HG02642 (cell line): ENCODE measurements at regions not wholly inside any gene's neighbourhood (a gene's known extent, or its start where the extent isn't known, plus 50 kb on each side); places are given as distances from the start of the nearest gene placed in this dataset.
"Not testable (repeated sequence)": the region's sequence is repeated elsewhere in the genome, so short reads cannot be mapped to it uniquely, and the experiment has no call there.

Experiments used
- ATAC-seq: cut with Tn5 transposase; IDR thresholded peaks from one replicate; pipeline ENCODE4 v1.9.1; 2021; ENCODE audit warnings: mild to moderate bottlenecking; ENCODE audit not compliant: unreplicated experiment, poor library complexity

DNA sequence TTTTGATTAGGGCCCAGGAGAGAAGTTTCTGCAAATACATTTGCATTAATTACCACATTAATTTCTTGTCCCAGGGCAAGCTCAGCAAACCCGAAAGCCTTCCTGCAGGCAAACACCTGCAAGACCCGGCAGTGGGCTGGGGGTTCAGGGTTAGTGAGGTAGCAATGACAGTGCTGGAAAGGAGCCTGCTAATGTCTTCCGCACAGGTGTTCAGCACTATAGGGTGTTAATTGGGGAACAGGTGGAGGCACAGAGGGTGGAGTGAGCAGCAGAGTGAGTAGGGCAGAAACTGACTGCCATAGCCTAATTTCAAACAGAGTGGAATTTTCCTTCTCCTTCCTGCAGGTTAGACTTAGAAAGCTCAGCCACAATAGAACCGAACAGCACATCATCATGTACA is 50.9 kb upstream of the UBASH3B start:
- no peak for ATAC-seq

DNA sequence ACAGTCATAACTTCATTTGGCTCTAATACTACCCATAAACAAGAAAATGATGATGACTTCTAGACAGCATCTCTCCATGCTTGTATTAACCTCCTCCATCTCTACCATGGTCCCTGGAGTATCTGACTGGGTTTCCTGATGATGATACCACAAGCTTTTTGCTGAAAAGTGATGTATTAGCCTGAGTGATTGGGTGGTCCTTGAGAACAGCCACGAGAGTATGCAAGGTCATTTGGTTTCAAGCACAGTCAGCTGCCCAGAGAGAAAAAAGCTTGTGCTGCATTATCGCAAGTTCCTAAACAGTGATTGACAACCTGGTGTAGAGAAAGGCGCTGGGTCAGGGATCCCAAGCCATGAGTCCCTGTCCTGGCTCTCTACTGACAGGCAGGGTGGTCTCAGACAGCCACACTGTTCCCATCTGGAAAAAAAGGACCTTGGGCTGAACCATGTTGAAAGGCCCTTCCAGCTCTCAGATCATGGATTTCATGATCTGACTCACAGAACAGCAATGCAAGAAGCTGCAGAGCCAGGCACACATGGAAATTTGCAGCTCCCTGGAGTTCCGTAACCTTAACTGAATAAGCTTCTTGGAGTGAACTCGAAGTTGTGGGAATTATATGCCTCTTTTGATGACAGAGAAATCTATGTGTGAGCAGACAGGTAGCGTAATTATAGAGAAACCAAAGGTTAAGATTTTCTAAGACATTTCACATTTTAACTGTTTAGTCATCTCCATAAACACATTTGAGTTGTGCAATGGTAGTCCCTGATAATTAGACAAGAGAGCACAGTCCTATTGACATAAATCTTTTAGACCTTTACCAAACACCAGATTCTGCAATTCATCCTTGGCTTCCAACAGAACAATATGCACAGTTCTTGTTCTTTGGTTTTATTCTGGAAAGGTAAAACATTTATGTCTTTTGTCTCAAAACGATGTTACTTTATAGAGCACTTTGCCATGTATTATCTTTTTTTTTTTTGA is 54.1 kb upstream of the UBASH3B start:
- no peak for ATAC-seq

DNA sequence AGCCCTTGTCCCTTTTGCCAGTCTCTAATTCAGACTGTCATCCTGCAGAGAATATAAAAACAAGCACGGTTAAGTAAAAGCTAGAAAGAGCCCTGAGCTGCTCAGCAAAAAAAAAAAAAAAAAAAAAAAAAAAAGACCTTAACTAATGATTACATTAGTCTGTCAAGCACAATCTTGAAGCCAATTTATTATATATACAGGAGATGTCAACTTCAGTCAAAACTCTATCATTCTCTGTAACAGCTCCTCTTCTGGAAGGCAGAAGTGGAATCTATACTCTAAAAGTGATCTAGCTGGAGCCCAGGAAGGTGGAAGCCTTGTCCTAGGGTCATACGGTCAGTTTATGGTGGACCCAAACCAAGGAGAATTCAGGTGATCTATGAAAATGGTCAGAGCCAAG is 55.2 kb upstream of the UBASH3B start:
- no peak for ATAC-seq

DNA sequence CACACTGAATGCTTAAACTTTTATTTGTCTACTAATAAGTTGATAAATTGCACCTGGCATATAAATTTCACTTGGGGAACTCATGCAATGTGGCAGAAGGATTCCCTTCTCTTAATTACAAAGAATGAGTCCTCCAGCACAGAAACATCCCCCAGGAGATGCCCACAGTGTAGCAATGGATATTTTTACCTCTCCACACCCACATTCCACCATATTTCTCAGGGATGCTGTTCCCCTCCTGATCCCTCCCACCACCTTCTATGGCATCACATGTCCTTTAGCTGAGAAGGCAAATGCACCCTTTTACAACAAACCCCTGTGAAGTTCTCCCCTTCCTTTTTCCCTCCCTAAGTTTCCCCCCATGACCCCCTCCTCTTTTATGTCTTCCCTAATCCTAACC is 56.1 kb upstream of the UBASH3B start:
- ATAC-seq, result no peak

DNA sequence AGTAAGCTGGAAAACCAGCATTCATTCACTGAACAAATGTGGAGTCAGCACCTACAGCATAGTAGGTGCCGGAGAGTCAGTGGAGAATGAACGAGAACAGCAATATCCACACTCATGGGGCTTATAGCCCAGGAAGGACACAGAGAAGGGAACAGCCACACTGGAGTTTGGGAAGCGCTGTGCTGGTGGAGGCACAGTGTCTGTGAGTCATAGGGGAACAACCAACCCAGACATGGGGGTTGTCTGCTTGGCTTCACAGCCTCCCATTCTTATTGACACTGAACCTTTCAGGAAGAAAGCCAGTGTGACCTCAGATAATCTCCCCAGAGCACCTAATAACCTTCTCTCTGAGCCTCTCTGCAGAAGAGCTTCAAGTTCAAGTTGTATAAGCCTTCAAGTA is 56.6 kb upstream of the UBASH3B start:
- ATAC-seq, result no peak

DNA sequence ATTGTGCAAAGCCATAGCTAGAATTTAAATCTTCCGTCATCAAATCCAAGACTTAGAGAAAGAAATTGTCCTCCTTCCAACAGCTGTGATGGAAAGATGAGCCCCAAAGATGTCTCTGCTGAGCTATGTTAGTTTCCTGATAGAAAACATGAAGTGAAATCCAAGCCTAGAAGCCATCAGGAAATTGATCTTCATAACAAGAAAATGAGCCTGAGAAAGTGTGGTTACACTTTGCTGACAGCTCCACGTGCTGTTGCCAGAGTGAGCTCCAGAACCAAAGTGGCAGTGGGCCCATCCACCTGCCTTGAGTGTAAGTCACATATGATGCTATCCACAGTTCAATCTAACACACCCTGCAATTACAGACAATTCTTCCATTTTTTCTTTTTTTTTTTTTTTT is 58.0 kb upstream of the UBASH3B start:
- no peak for ATAC-seq

DNA sequence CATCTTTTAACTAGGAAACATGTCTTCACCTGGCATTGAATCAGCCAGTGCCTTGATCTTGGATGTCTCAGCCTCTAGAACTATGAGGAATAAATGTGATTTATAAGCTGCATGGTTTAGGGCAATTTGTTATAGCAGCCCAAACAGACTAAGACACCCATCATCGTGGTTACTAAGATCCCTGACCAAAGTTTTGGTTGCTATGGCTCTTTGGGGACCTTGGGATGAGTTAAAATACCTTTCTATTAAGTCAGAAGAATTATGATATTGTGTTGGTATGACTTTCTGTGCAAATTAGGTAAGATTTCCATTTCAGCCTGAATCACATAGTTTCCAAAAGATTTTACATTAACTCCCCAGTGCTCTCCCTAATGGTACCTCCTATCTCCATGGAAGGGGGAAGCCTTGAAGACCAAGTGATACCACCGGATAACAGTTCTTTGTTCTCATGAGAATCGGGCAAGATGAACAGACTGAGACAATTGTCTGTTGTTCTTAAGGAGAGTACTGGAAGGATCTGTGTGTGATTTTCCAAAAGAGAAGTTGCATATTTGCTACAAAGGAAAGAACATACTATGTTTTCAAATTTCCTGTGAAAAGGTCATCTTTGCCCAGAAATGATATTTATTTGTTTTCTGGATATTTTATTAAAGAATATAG is 60.4 kb upstream of the UBASH3B start:
- ATAC-seq, result no peak

DNA sequence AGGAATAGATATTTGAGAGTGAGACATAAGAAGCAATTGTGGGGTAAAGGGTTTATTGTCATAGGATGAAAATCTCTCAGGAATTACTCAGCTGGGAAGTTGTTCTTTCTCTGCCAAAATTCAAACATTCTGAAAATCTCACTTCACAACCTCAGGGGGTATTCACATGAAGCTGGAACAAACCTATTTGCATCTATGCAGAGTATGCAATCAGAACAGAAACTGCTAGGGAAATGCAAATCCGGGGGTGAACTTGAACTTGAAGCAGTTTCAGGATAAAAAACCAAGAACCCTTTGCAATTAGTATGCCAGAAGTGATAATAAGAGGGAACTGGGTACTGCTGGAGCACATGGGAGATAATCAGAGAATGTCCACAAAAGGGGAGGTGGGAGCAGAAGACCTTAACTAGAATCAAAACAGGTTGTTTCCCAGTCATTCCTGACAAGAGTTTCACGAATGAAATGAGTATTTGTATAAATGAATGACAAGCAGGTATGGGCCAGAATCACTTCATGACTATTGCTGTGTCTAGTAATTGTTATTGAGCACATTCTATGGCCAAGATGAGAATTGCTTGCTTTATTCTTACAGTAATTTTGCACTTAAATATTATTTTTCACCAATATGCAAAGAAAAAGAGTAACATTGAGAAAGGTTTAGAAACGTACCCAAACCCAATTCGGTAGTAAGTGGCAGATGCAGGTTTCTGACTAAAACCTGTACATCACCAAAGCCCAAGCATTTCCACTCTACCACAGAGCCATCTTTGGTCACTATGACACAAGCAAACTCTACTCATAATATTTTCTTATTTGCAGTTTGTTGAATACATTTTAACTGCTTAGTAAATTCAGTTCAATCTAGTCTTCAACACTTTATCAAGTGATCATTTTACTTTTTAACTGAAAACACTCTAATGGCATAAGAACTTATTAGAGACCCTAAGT is 61.8 kb upstream of the UBASH3B start:
- no peak for ATAC-seq

DNA sequence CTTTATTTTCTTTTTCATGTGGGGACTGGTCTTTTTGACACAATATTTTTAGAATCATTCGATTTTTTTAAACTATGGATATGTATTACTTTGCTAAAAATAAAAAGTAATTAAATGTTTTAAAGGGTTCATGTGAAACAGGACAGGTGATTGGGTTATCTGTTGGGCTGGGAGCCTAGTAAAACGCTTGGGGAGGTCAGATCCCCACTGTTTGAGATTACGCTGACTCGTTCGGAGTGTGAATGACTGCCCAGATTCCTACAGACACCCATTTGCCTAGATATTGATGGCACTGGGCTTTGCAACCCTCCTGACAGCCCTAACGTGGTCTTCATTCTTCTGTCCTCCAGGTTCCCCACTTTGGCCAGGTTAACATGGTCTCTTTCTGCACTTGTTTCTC is 62.9 kb upstream of the UBASH3B start:
- ATAC-seq, result no peak

DNA sequence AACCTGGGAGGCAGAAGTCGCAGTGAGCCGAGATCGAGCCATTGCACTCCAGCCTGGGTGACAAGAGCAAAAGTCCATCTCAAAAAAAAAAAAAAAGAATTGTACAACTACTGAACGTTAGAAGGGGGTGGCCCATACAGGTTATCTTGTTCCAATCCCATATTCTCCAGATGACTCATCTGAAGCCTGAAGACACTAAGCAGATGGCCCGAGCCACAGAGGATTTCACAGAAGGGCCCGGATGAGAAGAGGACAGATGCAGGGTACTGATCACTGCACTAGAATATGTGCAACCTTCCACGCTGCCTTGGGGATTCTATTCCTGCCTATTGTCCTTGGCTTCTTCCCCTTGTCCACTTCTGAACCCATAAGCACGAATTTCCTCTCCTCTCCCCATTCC is 70.9 kb upstream of the UBASH3B start:
- no peak for ATAC-seq

DNA sequence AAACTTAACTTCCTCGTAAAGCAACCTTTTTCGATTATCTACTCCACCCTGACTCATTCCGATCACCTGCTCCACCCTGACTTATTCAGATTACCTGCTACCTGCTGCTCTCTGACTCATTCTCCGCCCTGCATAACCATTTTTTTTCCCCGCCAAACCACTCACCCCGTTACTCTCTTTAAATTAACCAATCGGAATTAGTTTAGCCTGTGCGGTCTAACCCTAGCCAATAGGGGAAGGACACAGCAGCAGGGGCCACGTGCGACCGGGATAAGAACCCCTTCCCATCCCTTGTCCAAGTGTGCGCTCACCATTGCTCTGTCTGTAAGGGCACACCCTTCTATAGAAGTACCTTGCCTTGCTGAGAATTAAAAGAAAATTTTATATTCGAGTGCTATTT is 75.5 kb upstream of the UBASH3B start:
- not testable (repeated sequence) for ATAC-seq

DNA sequence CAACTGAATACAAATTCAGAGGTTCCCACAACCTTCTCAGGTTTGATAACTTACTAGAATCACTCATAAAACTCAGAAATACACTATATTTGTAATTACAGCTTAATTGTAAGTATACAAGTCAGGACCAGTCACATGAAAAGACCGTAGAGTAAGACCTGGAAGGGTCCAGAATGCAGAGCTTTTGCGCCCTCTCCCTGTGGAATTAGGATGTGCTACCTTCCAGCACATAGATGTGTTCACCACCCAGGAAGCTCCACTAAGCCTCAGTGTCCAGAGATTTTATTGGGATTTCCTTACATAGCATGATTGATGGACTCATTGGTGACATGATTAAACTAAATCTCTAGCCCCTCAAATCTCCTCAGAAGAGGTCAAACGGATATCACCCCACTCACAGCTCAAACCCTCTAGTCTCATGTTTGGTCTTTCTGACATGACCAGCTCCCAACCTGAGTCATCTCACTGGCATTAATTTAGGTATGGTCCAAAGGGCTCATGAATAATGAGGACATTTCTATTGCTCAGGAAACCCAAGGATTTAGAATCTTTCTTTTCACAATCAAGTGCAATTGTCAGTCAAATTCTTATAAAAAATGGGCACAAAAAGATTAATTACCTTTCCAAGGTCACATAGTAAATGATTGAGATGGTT is 77.2 kb upstream of the UBASH3B start:
- ATAC-seq, result no peak

DNA sequence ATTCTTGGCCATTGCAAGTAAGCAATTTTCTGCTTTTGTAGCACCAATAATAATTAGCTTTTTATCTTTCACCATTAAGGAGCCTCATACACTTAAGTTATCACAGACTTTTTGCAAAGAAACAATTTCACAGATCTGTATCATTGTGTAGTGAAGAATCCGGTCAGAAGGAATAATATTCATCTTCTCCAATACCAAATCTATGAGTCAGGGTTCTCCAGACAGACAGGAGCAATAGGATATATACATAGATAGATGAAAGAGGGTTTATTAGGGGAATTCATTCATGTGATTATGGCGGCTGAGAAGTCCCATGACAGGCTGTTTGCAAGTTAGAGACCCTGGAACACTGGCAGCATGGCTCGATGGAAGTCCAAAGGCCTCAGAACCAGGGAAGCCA is 82.9 kb upstream of the UBASH3B start:
- no peak for ATAC-seq

DNA sequence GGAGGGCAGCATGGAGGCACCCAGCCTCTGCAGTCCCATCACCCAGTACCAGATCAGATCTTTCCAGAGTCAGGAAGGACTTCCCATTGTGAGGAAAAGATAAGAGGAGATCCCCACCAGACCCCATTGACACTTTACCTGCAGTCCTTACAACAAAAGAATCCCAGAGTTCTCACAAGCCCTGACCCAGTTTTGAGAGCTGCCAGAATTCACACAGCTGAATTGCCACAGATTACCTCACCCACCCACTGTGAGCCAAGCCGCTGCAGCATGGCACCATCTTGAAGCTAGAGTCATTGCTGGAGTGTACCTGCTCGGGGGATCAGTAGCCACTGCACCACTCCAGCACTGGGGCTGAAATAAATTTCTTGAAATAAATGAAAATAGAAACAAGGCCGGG is 91.8 kb upstream of the UBASH3B start:
- no peak for ATAC-seq

DNA sequence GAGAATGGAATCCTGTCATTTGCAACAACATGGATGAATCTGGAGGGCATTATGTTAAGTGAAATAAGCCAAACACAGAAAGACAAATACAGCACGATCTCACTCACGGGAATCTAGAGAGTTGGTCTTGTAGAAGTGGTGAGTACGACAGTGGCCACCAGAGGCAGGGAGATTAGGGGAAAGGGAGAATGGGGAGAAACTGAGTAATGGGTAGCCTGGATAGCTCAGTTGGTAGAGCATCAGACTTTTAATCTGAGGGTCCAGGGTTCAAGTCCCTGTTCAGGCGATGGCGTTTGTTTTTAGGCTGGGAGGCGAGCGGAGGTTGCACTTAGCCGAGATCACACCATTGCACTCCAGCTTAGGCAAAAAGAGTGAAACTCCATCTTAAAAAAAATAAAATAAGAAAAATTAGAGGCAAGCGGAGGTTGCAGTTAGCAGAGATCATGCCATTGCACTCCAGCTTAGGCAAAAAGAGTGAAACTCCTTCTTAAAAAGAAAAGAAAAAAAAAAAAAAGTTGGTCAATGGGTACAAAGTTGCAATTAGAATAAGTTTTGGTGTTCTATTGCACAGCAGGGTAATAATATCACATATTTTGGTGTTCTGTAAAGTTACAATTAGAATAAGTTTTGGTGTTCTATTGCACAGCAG is 95.7 kb upstream of the UBASH3B start:
- ATAC-seq, result no peak

DNA sequence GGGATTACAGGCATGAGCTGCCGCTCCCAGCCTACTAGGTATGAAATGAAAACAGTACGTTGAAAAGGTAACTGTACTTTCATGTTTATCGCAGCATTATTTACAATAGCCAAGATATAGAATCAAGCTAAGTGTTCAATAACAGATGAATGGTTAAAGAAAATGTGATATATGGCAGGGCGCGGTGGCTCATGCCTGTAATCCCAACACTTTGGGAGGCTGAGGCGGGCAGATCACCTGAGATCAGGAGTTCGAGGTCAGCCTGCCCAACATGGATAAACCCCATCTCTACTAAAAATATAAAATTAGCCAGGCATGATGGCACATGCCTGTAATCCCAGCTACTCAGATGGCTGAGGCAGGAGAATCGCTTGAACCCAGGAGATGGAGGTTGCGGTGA is 96.3 kb upstream of the UBASH3B start:
- ATAC-seq, result not testable (repeated sequence)

DNA sequence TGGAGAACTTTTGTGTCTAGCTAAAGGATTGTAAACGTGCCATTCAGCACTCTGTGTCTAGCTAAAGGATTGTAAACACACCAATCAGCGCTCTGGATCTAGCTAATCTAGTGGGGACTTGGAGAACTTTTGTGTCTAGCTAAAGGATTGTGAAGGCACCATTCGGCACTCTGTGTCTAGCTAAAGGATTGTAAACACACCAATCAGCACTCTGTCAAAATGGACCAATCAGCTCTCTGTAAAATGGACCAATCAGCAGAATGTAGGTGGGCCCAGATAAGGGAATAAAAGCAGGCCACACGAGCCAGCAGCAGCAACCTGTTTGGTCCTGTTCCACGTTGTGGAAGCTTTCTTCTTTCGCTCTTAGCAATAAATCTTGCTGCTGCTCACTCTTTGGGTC is 98.4 kb upstream of the UBASH3B start:
- not testable (repeated sequence) for ATAC-seq

DNA sequence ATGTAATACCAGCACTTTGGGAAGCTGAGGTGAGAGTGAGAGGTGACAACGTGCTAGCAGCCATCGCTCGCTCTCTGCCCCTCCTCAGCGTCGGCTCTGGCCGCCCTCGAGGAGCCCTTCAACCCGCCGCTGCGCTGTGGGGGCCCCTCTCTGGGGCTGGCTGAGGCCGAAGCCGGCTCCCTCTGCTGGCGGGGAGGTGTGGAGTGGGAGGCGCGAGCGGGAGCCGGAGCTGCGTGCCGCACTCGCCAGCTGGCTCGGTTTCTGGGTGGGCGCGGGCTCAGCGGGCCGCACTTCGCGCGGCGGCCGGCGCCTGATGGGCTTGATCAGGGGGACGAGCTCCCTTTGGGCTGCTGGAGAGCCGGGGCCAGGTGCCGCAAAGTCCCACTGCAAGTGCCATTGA is 98.9 kb upstream of the UBASH3B start:
- ATAC-seq, result no peak

DNA sequence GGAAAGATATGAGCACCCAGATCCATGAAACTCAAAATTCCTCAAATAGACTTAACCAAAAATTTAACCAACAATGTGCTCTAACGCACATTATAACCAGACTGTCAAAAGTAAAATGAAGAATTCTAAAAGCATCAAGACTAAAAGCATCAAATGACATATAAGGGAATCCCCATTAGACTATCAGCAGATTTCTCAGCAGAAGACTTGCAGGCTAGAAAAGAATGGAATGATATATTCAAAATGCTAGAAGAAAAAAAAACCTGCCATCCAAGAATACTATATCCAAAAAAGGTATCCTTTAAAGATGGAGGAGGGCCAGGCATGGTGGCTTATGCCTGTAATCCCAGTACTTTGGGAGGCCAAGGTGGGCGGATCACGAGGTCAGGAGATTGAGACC is 117.5 kb upstream of the UBASH3B start:
- no peak for ATAC-seq

DNA sequence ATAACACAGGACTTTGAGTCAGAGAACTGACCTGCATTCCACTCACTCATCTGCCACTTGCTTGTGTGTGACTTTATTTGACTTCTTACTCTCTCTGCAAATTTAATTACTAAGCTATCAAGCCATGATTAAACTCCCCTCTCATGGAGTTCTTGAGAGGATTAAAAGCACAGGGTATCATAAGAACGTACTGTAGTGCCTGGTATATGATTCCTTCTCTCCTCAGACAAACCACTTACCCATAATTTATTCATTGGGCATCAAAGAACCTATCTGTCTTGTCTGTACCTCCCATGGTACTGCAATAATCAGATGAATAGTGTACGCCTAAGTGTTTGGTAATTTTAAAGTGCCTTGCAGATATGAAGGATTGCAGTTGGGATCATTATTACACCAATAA is 130.6 kb upstream of the UBASH3B start:
- ATAC-seq, result no peak
